Caco-2 (cell line): ENCODE measurements at regions not wholly inside any gene's neighbourhood (a gene's known extent, or its start where the extent isn't known, plus 50 kb on each side); places are given as distances from the start of the nearest gene placed in this dataset.

Experiments used
- BruUV-seq: library from RNA; stranded (reverse); fragments of 400-500 nt; replicated peaks from 2 replicates; lab custom pipeline; 2021; lab: Mats Ljungman, UMichigan
- CTCF ChIA-PET: fragments of 300-600 bp; sonication (Branson Sonifier 250); formaldehyde crosslinking; loops from one replicate; lab custom pipeline; 2022; ENCODE audit warnings: antibody characterized with exemption; lab: Charles Lee
- POLR2A ChIA-PET: fragments of 300-600 bp; sonication (Branson Sonifier 250); formaldehyde crosslinking; loops from one replicate; lab custom pipeline; 2022; ENCODE audit warnings: antibody characterized with exemption; lab: Charles Lee
- DNase-seq, 2 experiments: peaks; one replicate each; pipeline versions ENCODE4 v3.0.0 to v3.0.0-alpha.2; 2020 to 2022
- H3K27me3 ChIP-seq: replicated peaks from 2 replicates; pipeline ENCODE4 v1.6.0; 2011; ENCODE audit warnings: low read length; ENCODE audit not compliant: control insufficient read depth, insufficient read depth
- H3K36me3 ChIP-seq: 2 replicates; pipeline ENCODE4 v1.5.1; 2011; ENCODE audit warnings: low read length; ENCODE audit not compliant: control insufficient read depth, insufficient read depth
- H3K4me1 ChIP-seq: fragments of 250-450 bp; sonication (Bioruptor Pico); 2 replicates; pipeline ENCODE4 v1.5.1; 2020; ENCODE audit warnings: mild to moderate bottlenecking
- H3K4me3 ChIP-seq: 2 replicates; pipeline ENCODE4 v1.5.1; 2011; ENCODE audit warnings: low read depth, mild to moderate bottlenecking, control low read depth, low read length
- H3K9me3 ChIP-seq: fragments of 250-450 bp; sonication (Bioruptor Pico); 2 replicates; pipeline ENCODE4 v1.5.1; 2020; ENCODE audit warnings: mild to moderate bottlenecking, moderate library complexity
- H3K27ac Mint-ChIP-seq: one replicate; pipeline ENCODE4 v1.8.0; 2022; ENCODE audit warnings: mixed read lengths; ENCODE audit not compliant: unreplicated experiment
- H3K27me3 Mint-ChIP-seq: one replicate; pipeline ENCODE4 v1.8.0; 2022; ENCODE audit warnings: mixed read lengths; ENCODE audit not compliant: insufficient read depth, unreplicated experiment
- H3K36me3 Mint-ChIP-seq: one replicate; pipeline ENCODE4 v1.8.0; 2022; ENCODE audit warnings: mild to moderate bottlenecking, mixed read lengths; ENCODE audit not compliant: insufficient read depth, unreplicated experiment
- H3K4me1 Mint-ChIP-seq: one replicate; pipeline ENCODE4 v1.8.0; 2022; ENCODE audit warnings: low read depth, mixed read lengths; ENCODE audit not compliant: unreplicated experiment
- H3K4me3 Mint-ChIP-seq: one replicate; pipeline ENCODE4 v1.8.0; 2022; ENCODE audit warnings: mild to moderate bottlenecking, moderate library complexity, mixed read lengths; ENCODE audit not compliant: unreplicated experiment
- H3K9me3 Mint-ChIP-seq: one replicate; pipeline ENCODE4 v1.8.0; 2022; ENCODE audit warnings: mixed read lengths; ENCODE audit not compliant: unreplicated experiment
- CTCF ChIP-seq, 2 experiments: fragments of 200-600 bp in 1 of 2; IDR thresholded peaks; 1 replicate in 1 of 2; 2 replicates in 1 of 2; pipeline versions ENCODE4 v1.5.1 to v1.8.0; 2011 to 2022; ENCODE audit warnings: antibody characterized with exemption in 1 of 2, control low read depth in 1 of 2, inconsistent platforms in 1 of 2, low read depth in 1 of 2, low read length in 1 of 2, mild to moderate bottlenecking in 1 of 2, moderate library complexity in 1 of 2; ENCODE audit not compliant: insufficient read depth in 1 of 2, severe bottlenecking in 1 of 2, unreplicated experiment in 1 of 2
- intact Hi-C: fragments of 100-400 bp; cut with micrococcal nuclease; formaldehyde crosslinking; loops from one replicate; pipeline ENCODE4 v1.10.0; 2022; ENCODE audit not compliant: unreplicated experiment

GRCh38 chr2:220410296-220410695, 782.9 kb downstream of the SLC4A3 start:
- no peak for DNase-seq
- H3K27me3 Mint-ChIP-seq, result peaks cover 3% of the 10 kb centered on the region
- ChIA-PET CTCF (no interaction called here), POLR2A (no interaction called here)
- BruUV-seq, result no TSS peak
- no peaks in the 10 kb centered on the region for H3K36me3 ChIP-seq
- H3K36me3 Mint-ChIP-seq, result no peaks in the 10 kb centered on the region
- intact Hi-C loops, result no loop called here
- H3K4me3 Mint-ChIP-seq, result no peak overlapping the region
- peaks cover 40% of the 10 kb centered on the region for H3K9me3 Mint-ChIP-seq
- H3K27me3 ChIP-seq, result no peaks in the 10 kb centered on the region
- TF ChIP-seq CTCF (IDR thresholded peaks at IDR 0.05; ENCODE audit: insufficient read depth in 1 of 2, low read depth in 1 of 2, low read length in 1 of 2, severe bottlenecking in 1 of 2, unreplicated experiment in 1 of 2), result no peak
- no peak overlapping the region for H3K27ac Mint-ChIP-seq
- H3K4me3 ChIP-seq, result no peak overlapping the region
- no peaks in the 10 kb centered on the region for H3K4me1 ChIP-seq
- H3K4me1 Mint-ChIP-seq, result no peaks in the 10 kb centered on the region
- H3K9me3 ChIP-seq, result peaks cover 5% of the 10 kb centered on the region; the same call in 1 of the 2 replicates

- Mint-ChIP-seq H3K4me3 (no peak overlapping the region), H3K9me3 (no peaks in the 10 kb centered on the region), H3K27ac (no peak overlapping the region), H3K27me3 (peaks cover 16% of the 10 kb centered on the region), H3K36me3 (no peaks in the 10 kb centered on the region), H3K4me1 (no peaks in the 10 kb centered on the region)
- no peaks in the 10 kb centered on the region for H3K4me1 ChIP-seq
- no peaks in the 10 kb centered on the region for H3K36me3 ChIP-seq
- ChIA-PET POLR2A (no interaction called here), CTCF (interaction anchor here (0.6 kb wide), 1 partner anchor 375 kb away, joined by 3 read pairs; no protein-coding TSS in a partner anchor)
- no peak for TF ChIP-seq CTCF (IDR thresholded peaks at IDR 0.05; ENCODE audit: insufficient read depth in 1 of 2, low read depth in 1 of 2, low read length in 1 of 2, severe bottlenecking in 1 of 2, unreplicated experiment in 1 of 2)
- H3K4me3 ChIP-seq, result no peak overlapping the region
- H3K27me3 ChIP-seq, result no peaks in the 10 kb centered on the region; the same call in 1 of the 2 replicates
- intact Hi-C loops, result no loop called here
- no peak for DNase-seq
- H3K9me3 ChIP-seq, result no peaks in the 10 kb centered on the region
- BruUV-seq, result no TSS peak
These were observed 790.1 kb downstream of the SLC4A3 start for GRCh38 chr2:220417503-220417902.

- ChIA-PET CTCF (no interaction called here), POLR2A (interaction anchor here (0.6 kb wide), 1 partner anchor 16 kb away, joined by 3 read pairs; no protein-coding TSS in a partner anchor)
- no peak for DNase-seq
- H3K9me3 ChIP-seq, result no peaks in the 10 kb centered on the region
- Mint-ChIP-seq H3K27me3 (peaks cover 13% of the 10 kb centered on the region), H3K27ac (no peak overlapping the region), H3K36me3 (no peaks in the 10 kb centered on the region), H3K9me3 (no peaks in the 10 kb centered on the region), H3K4me3 (no peak overlapping the region), H3K4me1 (no peaks in the 10 kb centered on the region)
- intact Hi-C loops, result no loop called here
- H3K36me3 ChIP-seq, result no peaks in the 10 kb centered on the region
- no peak overlapping the region for H3K4me3 ChIP-seq
- no peaks in the 10 kb centered on the region; the same call in 1 of the 2 replicates for H3K27me3 ChIP-seq
- no peaks in the 10 kb centered on the region for H3K4me1 ChIP-seq
- BruUV-seq, result no TSS peak
- TF ChIP-seq CTCF (IDR thresholded peaks at IDR 0.05; ENCODE audit: insufficient read depth in 1 of 2, low read depth in 1 of 2, low read length in 1 of 2, severe bottlenecking in 1 of 2, unreplicated experiment in 1 of 2), result no peak
These were observed 792.2 kb downstream of the SLC4A3 start for GRCh38 chr2:220419647-220420046.
